Fibroblast of gingiva (primary cell): ENCODE measurements at regions not wholly inside any gene's neighbourhood (a gene's known extent, or its start where the extent isn't known, plus 50 kb on each side); places are given as distances from the start of the nearest gene placed in this dataset.

Experiments
- DNase-seq: peaks from one replicate; pipeline ENCODE4 v3.0.0-alpha.2; 2011; ENCODE audit warnings: low read depth

- no peak for DNase-seq
These were observed 198.5 kb upstream of the COL8A1 start for GRCh38 chr3:99439892-99440291.

DNA sequence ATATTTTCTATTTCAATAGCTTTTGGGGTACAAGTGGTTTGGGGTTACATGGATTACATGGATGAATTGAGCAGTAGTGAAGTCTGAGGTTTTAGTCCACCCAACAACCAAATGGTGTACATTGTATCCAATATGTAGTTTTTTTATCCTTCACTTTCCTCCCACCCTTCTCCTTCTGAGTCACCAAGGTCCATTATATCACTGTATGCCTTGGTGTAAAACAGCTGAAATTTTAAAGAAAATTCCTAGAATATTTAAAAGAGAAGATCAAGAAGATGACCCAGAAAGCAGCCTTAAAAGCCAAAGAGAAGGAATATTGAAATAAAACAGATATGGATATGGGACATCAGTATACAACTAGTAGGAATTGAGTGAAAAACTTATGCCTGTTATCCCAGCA is 204.2 kb upstream of the COL8A1 start:
- DNase-seq, result no peak

DNA sequence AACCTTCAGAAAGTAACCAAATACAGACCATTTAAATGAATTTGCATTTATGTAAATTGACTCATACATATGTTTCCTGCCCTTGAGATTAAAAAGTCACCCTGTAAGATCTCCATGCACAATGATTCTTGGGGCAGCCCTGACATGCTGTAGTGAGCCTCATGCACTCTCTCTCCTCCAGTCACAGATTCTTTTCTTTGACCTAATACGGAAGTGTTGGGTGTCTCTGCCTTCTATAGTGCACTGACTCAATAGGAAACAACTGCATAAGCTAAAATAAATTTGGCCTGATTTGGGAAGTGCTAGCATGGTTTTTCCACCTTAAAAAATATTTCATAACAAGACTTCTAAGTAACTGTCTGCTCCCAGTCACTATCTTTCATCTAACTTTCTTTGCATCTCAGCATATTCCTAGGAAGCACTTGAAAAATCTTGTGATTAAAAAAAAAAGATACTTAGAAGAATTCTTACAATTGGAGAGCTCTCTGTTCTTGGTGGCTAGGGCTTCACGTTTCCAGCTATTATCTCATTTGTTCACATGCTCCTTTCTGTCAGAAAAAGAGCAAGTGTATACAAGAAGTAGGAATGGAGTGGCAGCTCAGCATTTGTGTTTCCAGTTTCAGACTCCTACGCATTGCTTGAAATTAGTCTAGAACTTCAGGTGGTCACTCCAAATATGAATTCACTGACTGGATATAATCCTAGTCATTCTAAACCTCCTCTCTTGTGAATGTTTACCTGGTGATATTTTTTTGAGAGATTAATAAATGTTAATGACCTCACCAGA is 207.9 kb upstream of the COL8A1 start:
- DNase-seq, result no peak

- DNase-seq, result peak; percentile 85
These were observed 208.9 kb upstream of the COL8A1 start for GRCh38 chr3:99429502-99429901.

- DNase-seq, result no peak
These were observed 212.5 kb upstream of the COL8A1 start for GRCh38 chr3:99425930-99426329.

DNA sequence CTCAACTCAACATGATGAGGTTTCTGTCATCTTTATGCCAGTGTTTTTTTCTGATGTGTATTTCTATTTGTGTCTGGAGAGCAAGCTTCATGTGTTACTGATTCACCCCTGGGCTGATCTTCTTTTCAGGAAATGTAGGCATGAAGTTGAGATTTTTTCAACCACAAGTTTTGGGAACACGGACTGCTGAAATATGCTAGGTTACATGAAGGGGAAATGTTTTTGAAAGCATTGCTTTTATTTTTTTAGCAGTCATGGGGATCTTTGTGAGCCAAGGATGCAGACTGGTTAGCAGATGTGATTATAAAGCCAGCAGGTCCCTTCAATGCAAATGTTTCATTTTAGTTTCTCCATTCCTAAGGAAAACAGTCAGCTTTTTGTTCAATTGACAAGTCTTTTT is 219.3 kb upstream of the COL8A1 start:
- DNase-seq, result peak; percentile 79

- DNase-seq, result no peak
These were observed 219.7 kb upstream of the COL8A1 start for GRCh38 chr3:99418709-99419108.

DNA sequence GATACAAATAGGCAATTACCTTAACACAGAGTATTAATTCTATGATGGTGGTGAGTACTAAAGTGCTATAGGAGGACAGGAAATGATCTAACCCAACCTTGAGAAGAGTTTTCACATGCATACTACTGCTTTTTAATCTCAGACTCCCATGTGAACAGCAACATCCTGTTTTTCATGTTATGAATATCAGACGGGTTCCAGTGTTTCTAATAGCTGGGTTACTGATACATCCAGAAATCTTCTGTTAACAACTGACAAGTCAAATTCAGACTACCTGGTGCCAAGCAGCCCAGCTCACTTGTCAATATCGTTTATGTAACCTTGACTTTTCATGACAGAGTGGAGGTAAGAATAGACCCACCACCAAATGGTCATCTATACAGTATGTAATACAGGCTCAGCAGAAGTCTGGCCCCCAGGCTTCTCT is 220.2 kb upstream of the COL8A1 start:
- no peak for DNase-seq

DNA sequence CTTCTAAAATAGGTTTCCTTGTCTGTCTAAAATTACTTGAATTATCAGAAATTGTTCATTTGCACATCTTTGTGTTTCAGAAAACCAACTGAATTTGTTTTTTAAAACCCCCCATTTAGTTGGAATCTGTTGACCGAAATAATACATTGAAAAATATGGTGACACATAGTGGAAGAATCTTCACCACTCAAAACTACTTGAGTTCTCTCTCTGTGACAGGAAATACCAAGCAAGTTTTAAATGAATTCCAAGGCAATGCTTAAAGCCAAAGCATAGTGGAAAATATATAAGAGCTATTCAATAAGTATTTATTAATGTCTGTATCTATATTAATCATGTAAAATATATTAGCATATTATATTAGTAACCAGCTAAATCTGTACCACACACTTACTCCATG is 224.9 kb upstream of the COL8A1 start:
- peak; percentile 50 for DNase-seq

- peak; percentile 77 for DNase-seq
These were observed 227.5 kb upstream of the COL8A1 start for GRCh38 chr3:99410789-99411311.

DNA sequence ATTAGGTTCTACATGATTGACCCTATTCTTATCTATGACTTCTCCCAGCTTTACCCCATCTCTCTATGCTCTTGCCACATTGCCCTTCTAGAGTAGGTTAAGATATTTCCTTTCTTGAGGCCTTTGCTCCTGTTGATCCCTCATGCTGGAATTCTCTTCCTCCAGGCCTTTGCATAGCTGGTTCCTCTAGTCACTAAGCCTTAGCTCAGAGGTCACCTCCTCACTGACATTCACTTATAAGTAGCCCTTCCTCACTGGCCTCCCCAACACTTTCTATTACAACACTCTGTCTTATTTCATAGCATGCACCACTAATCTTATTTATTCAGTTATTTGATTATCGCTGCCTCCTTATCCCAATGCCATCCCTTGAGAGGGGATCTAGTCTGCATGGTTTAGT is 228.4 kb upstream of the COL8A1 start:
- no peak for DNase-seq

DNA sequence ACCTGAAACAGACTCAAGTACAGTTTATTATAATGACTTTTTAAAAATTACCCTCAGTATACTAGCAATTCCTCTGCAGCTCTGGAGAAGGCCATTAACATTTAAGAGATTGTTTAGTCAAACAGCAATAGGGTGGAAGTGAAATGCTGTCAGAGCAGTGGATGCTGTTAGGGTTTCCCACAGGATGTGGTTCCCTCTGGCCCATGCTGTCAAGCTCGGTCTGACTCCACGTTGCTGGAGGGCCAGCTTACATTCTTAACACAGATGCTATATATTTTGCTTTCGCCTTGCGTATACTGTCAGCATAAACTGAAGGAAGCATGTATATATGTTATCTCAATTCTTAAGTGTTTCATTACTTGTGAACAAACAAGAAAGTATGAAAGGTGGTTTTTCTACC is 231.1 kb upstream of the COL8A1 start:
- DNase-seq, result no peak

DNA sequence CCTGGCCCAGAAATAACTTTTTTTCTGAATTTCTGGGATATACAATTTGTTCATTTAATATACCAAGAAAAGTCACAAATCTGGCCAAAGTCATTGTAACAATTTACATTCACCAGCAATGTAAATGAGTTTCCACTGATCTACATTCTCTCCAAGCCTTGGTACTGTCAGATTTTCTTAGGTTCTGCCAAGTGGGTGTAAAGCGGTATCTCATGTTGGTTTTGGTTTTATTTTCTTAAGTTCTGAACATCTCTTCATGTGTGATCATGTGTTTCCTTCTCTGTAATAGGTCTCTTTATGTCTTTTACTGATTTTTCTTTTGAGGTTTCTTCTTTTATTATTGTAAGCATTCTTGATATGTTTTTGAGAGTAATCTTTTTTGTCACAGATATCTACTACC is 235.6 kb upstream of the COL8A1 start:
- DNase-seq, result no peak

DNA sequence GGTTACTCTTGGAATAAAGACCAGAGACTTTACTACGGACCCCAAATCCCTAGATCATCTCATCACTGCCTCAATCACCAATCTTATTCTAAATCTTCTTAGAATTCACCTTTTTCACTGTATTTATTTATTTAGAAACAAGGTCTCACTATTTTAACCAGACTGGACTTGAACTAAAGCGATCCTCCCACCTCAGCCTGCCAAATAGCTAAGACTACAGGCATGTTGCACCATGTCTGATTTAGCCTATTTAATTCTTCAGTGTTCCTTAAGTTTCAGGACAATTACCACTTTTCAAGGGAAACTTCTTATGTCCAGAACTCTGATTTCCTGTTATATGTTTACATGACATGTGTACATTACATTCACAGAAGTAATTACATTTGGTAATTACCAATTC is 238.0 kb upstream of the COL8A1 start:
- DNase-seq, result no peak

DNA sequence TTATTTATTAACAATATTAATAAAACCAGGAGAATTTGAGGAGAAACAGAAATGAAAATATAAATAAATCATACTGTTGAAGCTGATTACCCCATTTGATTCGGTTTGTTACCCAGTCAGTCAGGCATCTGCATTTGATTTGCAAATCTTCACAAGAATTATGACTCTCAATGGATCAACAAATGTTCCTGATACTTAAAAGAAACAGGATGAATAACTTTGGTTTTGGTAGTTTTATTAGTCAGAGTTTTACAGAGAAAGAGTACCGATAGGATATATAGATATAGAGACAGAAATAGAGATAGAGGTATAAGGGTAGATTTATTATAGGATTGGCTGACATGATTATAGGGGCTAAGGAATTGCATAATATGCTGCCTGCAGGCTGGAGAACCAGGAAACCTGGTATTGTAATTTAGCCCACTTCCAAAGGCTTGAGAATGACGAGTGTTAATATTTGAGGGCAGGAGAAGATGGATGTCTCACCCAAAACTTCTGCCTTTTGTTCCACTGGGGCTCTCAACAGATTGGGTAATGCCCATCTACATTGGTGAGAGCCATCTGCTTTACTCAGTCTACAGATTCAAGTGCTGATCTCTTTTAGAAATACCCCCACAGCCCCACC is 241.6 kb upstream of the COL8A1 start:
- peak; percentile 59 for DNase-seq

GRCh38 chr3:99394831-99395778 is 243.3 kb upstream of the COL8A1 start:
- DNase-seq, result peak; percentile 86

DNA sequence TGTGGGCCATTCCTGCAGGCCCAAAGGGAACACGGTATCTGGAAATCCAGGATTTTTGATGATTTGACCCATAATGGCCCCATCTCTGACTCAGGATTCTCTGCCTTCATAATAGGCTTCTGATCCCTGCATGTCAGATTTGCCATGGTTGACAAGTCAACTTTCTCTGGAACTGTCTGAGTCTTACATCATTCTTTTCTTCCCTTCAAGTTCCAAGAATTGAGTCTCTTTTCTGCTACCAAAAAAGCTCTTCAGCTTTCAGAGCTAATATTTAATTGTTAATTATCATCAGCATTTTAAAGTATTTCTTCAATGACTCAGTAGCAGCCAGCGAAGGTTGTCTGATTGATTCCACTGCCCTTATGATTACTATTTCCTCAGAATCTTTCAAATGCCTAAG is 244.4 kb upstream of the COL8A1 start:
- no peak for DNase-seq

DNA sequence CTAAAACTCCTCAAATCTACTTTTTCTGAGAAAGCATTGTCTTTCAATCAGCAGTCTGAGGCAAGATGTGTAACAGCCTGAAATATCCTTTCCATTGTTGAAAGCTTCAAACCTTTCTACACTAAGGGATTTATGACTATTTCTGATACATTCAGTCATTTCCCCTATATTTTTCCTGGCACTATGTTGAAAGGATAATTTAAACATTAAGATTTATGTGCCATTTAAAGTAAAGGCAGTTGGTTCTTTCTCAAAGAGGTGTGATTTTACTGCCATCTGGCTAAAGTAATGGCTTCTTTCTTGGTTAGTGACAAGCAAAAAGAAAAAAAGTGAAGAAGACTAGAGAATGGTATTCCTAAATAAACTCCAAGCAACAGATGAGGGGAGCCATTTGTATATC is 249.6 kb upstream of the COL8A1 start:
- no peak for DNase-seq

DNA sequence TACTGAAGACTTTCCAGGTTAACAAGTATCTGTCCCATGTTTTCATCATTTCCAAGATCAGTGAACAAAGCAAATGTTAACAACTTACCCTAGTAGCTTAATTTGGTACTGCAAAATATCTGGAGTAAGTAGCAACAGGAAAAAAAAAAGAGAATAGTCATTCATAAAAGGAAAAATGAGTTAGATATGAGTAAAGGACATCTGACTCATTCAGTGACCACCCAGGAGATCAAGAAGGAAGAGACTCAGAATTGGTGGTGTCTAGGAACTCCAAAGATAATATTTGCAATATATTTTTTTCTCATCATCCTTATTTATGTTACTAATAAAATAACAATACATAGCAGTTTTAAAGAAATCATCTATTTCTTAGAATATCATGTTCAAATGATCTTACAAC is 253.8 kb upstream of the COL8A1 start:
- DNase-seq, result no peak

DNA sequence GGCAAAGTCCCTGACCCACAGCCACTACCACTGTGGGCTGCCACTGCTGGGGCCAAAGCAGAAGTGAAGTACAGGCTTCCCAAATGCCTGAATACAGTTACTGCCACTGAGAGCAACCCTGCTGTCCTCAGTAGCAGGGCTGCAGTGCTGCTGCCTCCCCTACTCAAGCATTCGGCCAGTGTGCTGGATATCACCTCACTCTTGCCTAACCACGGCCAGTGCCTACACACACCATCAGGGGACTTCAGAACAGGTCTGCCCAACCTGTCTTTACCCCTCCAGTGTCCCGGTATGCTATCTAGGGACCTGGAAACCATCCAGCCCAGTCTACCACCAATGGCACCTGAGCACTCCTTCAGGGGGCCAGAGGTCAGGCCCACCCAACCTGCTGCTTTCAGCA is 261.5 kb upstream of the COL8A1 start:
- no peak for DNase-seq

DNA sequence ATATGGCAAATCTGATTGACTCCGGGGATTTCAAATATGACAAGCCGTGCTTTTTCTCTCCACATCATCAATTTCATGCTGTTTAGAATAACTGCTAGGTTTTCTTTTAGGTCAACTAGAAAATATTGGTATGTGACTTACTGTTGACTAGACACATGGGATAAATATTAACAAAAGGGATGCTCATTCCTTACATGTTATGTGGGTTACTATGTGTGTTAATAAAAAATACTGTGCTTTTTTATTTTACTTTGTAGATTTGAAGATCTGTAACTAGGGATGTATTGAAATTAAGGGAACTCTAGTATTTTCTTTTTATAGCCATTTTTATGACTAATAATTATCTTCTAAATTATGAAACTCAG is 264.6 kb upstream of the COL8A1 start:
- no peak for DNase-seq

GRCh38 chr3:99373088-99373845 is 265.1 kb upstream of the COL8A1 start:
- no peak for DNase-seq
